ENCODE measurements at regions not wholly inside any gene's neighbourhood (a gene's known extent, or its start where the extent isn't known, plus 50 kb on each side); places are given as distances from the start of the nearest gene placed in this dataset.

GRCh38 chr4:188959424-188959823, 820.2 kb downstream of the TRIML1 start:
- ChIA-PET CTCF (no interaction called here), POLR2A (ENCODE audit: unreplicated experiment) (no interaction called here)
- H3K27ac ChIP-seq (ENCODE audit: low read length), result no peak overlapping the region
- H3K27me3 ChIP-seq (ENCODE audit: low read length), result no peaks in the 10 kb centered on the region
- no peak overlapping the region for H3K9ac ChIP-seq (ENCODE audit: low read length)
- TF ChIP-seq CTCF (conservative IDR thresholded peaks at IDR 0.05; ENCODE audit: low read depth, low read length), result no peak
- TF ChIP-seq EZH2 (IDR thresholded peaks at IDR 0.05; ENCODE audit: low read length, unreplicated experiment), result no peak
- no peak for TF ChIP-seq EZH2phosphoT487 (IDR thresholded peaks at IDR 0.05; ENCODE audit: borderline replicate concordance, low read length)
- no peaks in the 10 kb centered on the region for H4K20me1 ChIP-seq (ENCODE audit: low read length)
- H3K36me3 ChIP-seq (ENCODE audit: low read depth, low read length), result no peaks in the 10 kb centered on the region
- H3K79me2 ChIP-seq (ENCODE audit: low read length), result no peaks in the 10 kb centered on the region
- H3K4me2 ChIP-seq (ENCODE audit: low read length), result no peak overlapping the region
- H3F3A ChIP-seq (ENCODE audit: low read length, unreplicated experiment), result no peaks in the 10 kb centered on the region
- intact Hi-C loops (cut with micrococcal nuclease), result no loop called here
- no peaks in the 10 kb centered on the region for H3K9me3 ChIP-seq (ENCODE audit: low read length)
- no peaks in the 10 kb centered on the region for H3K4me1 ChIP-seq (ENCODE audit: insufficient read depth, low read length)
- no peak overlapping the region for H3K4me3 ChIP-seq (ENCODE audit: low read length)
- H3K9me2 ChIP-seq (replicated peaks; ENCODE audit: low read length), result no peaks in the 10 kb centered on the region
- BruUV-seq (replicated peaks), result no TSS peak
- no peak overlapping the region for H2AFZ ChIP-seq (ENCODE audit: low read length)
- ATAC-seq (no peak), DNase-seq (no peak)

GRCh38 chr4:188960411-188961093, 821.3 kb downstream of the TRIML1 start:
- H3K27me3 ChIP-seq (ENCODE audit: low read length), result no peaks in the 10 kb centered on the region
- no peaks in the 10 kb centered on the region for H3K36me3 ChIP-seq (ENCODE audit: low read depth, low read length)
- DNase-seq, result no peak
- intact Hi-C loops (cut with micrococcal nuclease), result no loop called here
- H3F3A ChIP-seq (ENCODE audit: low read length, unreplicated experiment), result no peaks in the 10 kb centered on the region
- H3K4me2 ChIP-seq (ENCODE audit: low read length), result no peak overlapping the region
- no peaks in the 10 kb centered on the region for H3K4me1 ChIP-seq (ENCODE audit: insufficient read depth, low read length)
- no peak for TF ChIP-seq EZH2 (IDR thresholded peaks at IDR 0.05; ENCODE audit: low read length, unreplicated experiment)
- TF ChIP-seq EZH2phosphoT487 (IDR thresholded peaks at IDR 0.05; ENCODE audit: borderline replicate concordance, low read length), result no peak
- no peak for TF ChIP-seq CTCF (conservative IDR thresholded peaks at IDR 0.05; ENCODE audit: low read depth, low read length)
- CTCF ChIA-PET, result no interaction called here
- no peak for ATAC-seq
- no peak overlapping the region for H3K9ac ChIP-seq (ENCODE audit: low read length)
- no peak overlapping the region for H2AFZ ChIP-seq (ENCODE audit: low read length)
- POLR2A ChIA-PET (ENCODE audit: unreplicated experiment), result no interaction called here
- no TSS peak for BruUV-seq (replicated peaks)
- no peaks in the 10 kb centered on the region for H3K9me2 ChIP-seq (replicated peaks; ENCODE audit: low read length)
- H3K27ac ChIP-seq (ENCODE audit: low read length), result no peak overlapping the region
- no peak overlapping the region for H3K4me3 ChIP-seq (ENCODE audit: low read length)
- H3K9me3 ChIP-seq (ENCODE audit: low read length), result no peaks in the 10 kb centered on the region
- no peaks in the 10 kb centered on the region for H4K20me1 ChIP-seq (ENCODE audit: low read length)
- H3K79me2 ChIP-seq (ENCODE audit: low read length), result no peaks in the 10 kb centered on the region

GRCh38 chr4:188971125-188971524, 831.9 kb downstream of the TRIML1 start:
- intact Hi-C loops (cut with micrococcal nuclease), result loop anchor here (10.0 kb wide), 1 partner anchor 154 kb away; no protein-coding TSS in a partner anchor
- Histone ChIP-seq H3K27ac (ENCODE audit: low read length) (no peak overlapping the region), H3K4me1 (ENCODE audit: insufficient read depth, low read length) (peaks cover 7% of the 10 kb centered on the region), H3K9ac (ENCODE audit: low read length) (no peak overlapping the region), H4K20me1 (ENCODE audit: low read length) (no peaks in the 10 kb centered on the region), H3K79me2 (ENCODE audit: low read length) (no peaks in the 10 kb centered on the region), H3F3A (ENCODE audit: low read length, unreplicated experiment) (no peaks in the 10 kb centered on the region), H3K9me2 (replicated peaks; ENCODE audit: low read length) (no peaks in the 10 kb centered on the region), H3K4me2 (ENCODE audit: low read length) (no peak overlapping the region), H3K36me3 (ENCODE audit: low read depth, low read length) (no peaks in the 10 kb centered on the region), H3K27me3 (ENCODE audit: low read length) (no peaks in the 10 kb centered on the region), H3K4me3 (ENCODE audit: low read length) (no peak overlapping the region), H3K9me3 (ENCODE audit: low read length) (no peaks in the 10 kb centered on the region), H2AFZ (ENCODE audit: low read length) (no peak overlapping the region)
- ChIA-PET POLR2A (ENCODE audit: unreplicated experiment) (no interaction called here), CTCF (no interaction called here)
- ATAC-seq (no peak), DNase-seq (peak; percentile 38)
- no peak for TF ChIP-seq EZH2phosphoT487 (IDR thresholded peaks at IDR 0.05; ENCODE audit: borderline replicate concordance, low read length)
- TF ChIP-seq EZH2 (IDR thresholded peaks at IDR 0.05; ENCODE audit: low read length, unreplicated experiment), result no peak
- TF ChIP-seq CTCF (conservative IDR thresholded peaks at IDR 0.05; ENCODE audit: low read depth, low read length), result peak; percentile 54
- BruUV-seq (replicated peaks), result no TSS peak

All from PC-3 (cell line).